ENCODE measurements at regions not wholly inside any gene's neighbourhood (a gene's known extent, or its start where the extent isn't known, plus 50 kb on each side); places are given as distances from the start of the nearest gene placed in this dataset.
A peak's percentile ranks its signal among the peaks of the same experiment; 100 is the strongest.

DNA sequence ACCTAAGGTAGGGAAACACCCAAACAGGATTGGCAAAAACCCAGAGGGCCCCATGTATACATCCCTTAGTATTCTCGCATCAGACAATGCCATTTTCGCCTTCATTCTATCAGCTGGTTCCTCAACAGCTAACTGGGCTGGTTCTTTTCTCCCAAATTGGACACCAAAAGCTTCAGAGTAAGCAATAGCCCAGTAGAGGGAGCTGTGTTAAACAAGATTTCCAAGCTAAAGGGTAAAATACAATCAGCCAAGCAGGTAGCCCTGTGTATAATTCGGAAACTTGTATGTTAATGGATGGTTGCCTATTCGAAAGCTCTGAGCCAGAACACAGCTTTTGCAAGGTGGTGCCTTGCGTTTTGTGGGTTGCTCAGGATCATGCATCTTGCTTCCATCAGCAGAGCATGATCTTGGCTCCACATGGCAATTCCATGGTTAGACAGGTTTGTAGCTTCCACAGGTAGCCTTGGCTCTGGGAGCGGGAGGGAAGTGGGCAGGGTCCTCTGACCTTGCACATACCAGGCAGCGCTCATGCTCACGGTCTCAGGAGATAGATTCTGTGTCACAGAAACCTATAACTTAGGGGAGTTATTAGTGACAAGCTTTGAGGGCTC is 115.2 kb upstream of the LNX1 start:
- TF ChIP-seq, protein P1, sequence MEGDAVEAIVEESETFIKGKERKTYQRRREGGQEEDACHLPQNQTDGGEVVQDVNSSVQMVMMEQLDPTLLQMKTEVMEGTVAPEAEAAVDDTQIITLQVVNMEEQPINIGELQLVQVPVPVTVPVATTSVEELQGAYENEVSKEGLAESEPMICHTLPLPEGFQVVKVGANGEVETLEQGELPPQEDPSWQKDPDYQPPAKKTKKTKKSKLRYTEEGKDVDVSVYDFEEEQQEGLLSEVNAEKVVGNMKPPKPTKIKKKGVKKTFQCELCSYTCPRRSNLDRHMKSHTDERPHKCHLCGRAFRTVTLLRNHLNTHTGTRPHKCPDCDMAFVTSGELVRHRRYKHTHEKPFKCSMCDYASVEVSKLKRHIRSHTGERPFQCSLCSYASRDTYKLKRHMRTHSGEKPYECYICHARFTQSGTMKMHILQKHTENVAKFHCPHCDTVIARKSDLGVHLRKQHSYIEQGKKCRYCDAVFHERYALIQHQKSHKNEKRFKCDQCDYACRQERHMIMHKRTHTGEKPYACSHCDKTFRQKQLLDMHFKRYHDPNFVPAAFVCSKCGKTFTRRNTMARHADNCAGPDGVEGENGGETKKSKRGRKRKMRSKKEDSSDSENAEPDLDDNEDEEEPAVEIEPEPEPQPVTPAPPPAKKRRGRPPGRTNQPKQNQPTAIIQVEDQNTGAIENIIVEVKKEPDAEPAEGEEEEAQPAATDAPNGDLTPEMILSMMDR (IDR thresholded peaks at IDR 0.05; ENCODE audit: low read depth, low read length), result peak; percentile 74
- POLR2A ChIA-PET, result interaction anchor here (0.6 to 1.3 kb wide), 3 partner anchors 57 to 149 kb away, joined by 3 to 6 read pairs (median 4); no protein-coding TSS in a partner anchor
- CTCF ChIA-PET, result interaction anchor here (0.5 to 3.4 kb wide), 52 partner anchors 8 to 691 kb away, joined by 3 to 31 read pairs (median 4); partner anchors contain the start of gene PDGFRA
- H3K4me3 ChIP-seq (ENCODE audit: low read depth, low read length), result no peak overlapping the region
- H3K9me3 ChIP-seq (ENCODE audit: control insufficient read depth, insufficient read depth, low read length), result no peaks in the 10 kb centered on the region
- no peak overlapping the region for H3K27ac ChIP-seq (ENCODE audit: low read depth, low read length)
- no peaks in the 10 kb centered on the region for H3K27me3 ChIP-seq (ENCODE audit: control insufficient read depth, insufficient read depth, low read length)
- DNase-seq (ENCODE audit: low read depth, low spot score), result no peak

DNA sequence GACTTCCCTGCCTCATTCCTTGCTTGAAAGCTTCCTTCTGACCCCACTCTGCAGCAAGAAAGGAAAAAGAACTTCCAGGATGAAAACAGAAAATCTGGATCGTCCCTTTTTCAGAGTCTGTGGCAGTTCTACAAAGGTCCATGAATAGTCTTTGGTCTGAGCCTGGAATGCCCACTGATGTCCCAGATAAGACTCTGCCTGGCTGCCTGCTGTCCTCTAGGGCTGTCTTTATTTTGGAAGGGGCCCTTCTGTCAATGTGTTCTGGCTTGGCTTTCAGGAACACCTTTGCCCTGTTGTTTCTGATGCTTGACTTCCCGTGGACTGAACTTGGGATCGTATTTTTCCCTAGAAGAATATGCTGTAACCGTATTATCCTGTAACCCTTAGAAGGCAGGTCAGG is 114.7 kb upstream of the LNX1 start:
- CTCF ChIA-PET, result interaction anchor here (0.6 to 3.4 kb wide), 41 partner anchors 8 to 691 kb away, joined by 3 to 31 read pairs (median 4); no protein-coding TSS in a partner anchor
- no peaks in the 10 kb centered on the region for H3K27me3 ChIP-seq (ENCODE audit: control insufficient read depth, insufficient read depth, low read length)
- TF ChIP-seq, protein P1 (IDR thresholded peaks at IDR 0.05; ENCODE audit: low read depth, low read length), result no peak
- no peak overlapping the region for H3K27ac ChIP-seq (ENCODE audit: low read depth, low read length)
- no peak for DNase-seq (ENCODE audit: low read depth, low spot score)
- no peak overlapping the region for H3K4me3 ChIP-seq (ENCODE audit: low read depth, low read length)
- POLR2A ChIA-PET, result interaction anchor here (0.7 to 1.3 kb wide), 3 partner anchors 28 to 150 kb away, joined by 3 to 4 read pairs (median 3); no protein-coding TSS in a partner anchor
- H3K9me3 ChIP-seq (ENCODE audit: control insufficient read depth, insufficient read depth, low read length), result no peaks in the 10 kb centered on the region

DNA sequence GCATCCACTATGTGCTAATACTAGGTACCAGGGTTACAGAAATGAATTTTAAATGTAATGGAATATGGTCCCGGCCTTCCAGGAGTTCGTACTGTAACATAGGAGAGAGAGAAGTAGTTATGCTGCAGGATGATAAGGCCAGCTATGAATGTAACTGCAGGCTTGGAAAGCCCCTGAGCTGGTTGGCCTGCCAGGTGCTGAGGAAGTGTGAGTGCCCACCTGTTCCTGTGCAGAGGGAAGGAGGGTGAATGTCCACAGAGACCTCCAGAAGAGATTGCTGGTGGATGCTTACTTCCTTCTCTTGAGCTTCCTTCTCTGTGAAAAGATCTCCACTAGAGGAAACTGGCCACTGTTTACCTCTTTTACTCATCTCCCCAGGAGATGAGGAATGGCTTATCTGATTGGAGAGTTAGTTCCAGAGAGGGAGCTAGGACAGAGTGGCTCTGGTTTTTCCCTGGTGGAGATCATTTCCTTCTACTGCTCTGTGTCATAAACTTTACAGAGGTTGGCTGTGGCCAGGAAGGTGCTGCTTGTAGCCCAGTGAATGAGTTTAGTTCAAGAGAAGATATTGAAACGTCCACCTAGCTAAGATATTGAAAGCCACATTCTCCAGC is 114.0 kb upstream of the LNX1 start:
- Histone ChIP-seq H3K4me3 (ENCODE audit: low read depth, low read length) (no peak overlapping the region), H3K27ac (ENCODE audit: low read depth, low read length) (no peak overlapping the region), H3K27me3 (ENCODE audit: control insufficient read depth, insufficient read depth, low read length) (no peaks in the 10 kb centered on the region), H3K9me3 (ENCODE audit: control insufficient read depth, insufficient read depth, low read length) (no peaks in the 10 kb centered on the region)
- ChIA-PET POLR2A (interaction anchor here (0.7 kb wide), 1 partner anchor 29 kb away, joined by 3 read pairs; no protein-coding TSS in a partner anchor), CTCF (interaction anchor here (0.6 to 3.4 kb wide), 16 partner anchors 11 to 690 kb away, joined by 3 to 31 read pairs (median 4); no protein-coding TSS in a partner anchor)
- DNase-seq (ENCODE audit: low read depth, low spot score), result no peak
- TF ChIP-seq, protein P1 (IDR thresholded peaks at IDR 0.05; ENCODE audit: low read depth, low read length), result no peak

DNA sequence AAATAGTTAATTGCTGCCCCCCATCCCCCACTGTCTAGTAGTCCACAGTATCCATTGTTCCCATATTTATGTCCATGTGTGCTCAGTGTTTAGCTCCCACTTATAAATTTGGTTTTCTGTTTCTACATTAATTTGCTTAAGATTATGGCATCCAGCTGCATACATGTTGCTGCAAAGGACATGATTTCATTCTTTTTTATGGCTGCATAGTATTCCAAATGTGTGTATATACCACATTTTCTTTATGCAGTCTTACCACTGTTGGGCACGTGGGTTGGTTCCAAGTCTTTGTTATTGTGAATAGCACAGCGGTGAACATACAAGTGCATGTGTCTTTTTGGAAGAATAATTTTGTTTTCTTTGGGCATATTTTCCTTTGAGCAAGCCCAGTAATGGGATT is 113.0 kb upstream of the LNX1 start:
- no peak overlapping the region for H3K27ac ChIP-seq (ENCODE audit: low read depth, low read length)
- TF ChIP-seq, protein P1 (IDR thresholded peaks at IDR 0.05; ENCODE audit: low read depth, low read length), result no peak
- H3K27me3 ChIP-seq (ENCODE audit: control insufficient read depth, insufficient read depth, low read length), result no peaks in the 10 kb centered on the region
- CTCF ChIA-PET, result no interaction called here
- POLR2A ChIA-PET, result no interaction called here
- H3K9me3 ChIP-seq (ENCODE audit: control insufficient read depth, insufficient read depth, low read length), result no peaks in the 10 kb centered on the region
- no peak overlapping the region for H3K4me3 ChIP-seq (ENCODE audit: low read depth, low read length)
- no peak for DNase-seq (ENCODE audit: low read depth, low spot score)

DNA sequence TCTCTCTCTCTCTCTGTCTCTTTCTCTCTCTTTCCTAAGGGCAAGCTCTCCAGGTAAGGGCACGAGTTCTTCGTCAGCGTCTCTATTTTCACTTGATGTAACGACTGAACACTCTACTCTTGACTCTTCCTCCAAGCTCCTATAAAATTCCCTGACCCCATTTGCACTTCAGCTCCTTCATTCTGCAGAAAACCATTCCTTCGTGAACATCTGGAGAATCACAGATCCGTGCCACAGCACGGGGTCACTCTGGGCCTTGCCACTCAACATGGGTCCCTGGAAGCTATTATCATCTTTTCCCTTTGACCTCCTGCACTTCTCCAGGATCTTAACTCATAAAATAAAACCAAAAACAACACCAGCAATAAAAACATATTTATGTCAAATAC is 112.0 kb upstream of the LNX1 start:
- TF ChIP-seq, protein P1 (IDR thresholded peaks at IDR 0.05; ENCODE audit: low read depth, low read length), result no peak
- ChIA-PET POLR2A (no interaction called here), CTCF (interaction anchor here (0.6 to 1.7 kb wide), 8 partner anchors 9 to 525 kb away, joined by 3 to 6 read pairs (median 4); partner anchors contain the start of gene PDGFRA)
- Histone ChIP-seq H3K4me3 (ENCODE audit: low read depth, low read length) (no peak overlapping the region), H3K27me3 (ENCODE audit: control insufficient read depth, insufficient read depth, low read length) (no peaks in the 10 kb centered on the region), H3K9me3 (ENCODE audit: control insufficient read depth, insufficient read depth, low read length) (no peaks in the 10 kb centered on the region), H3K27ac (ENCODE audit: low read depth, low read length) (peak overlapping the region; percentile 73)
- DNase-seq (ENCODE audit: low read depth, low spot score), result no peak
